HEK293 (cell line): ENCODE measurements at regions not wholly inside any gene's neighbourhood (a gene's known extent, or its start where the extent isn't known, plus 50 kb on each side); places are given as distances from the start of the nearest gene placed in this dataset.

ENCODE experiments used
- CTCF ChIA-PET: fragments of 350-600 bp; formaldehyde crosslinking; extraction: SDS; loops from one replicate; lab custom pipeline; 2021; ENCODE audit warnings: antibody characterized with exemption; lab: Yijun Ruan, JAX
- POLR2A ChIA-PET: fragments of 300-600 bp; formaldehyde crosslinking; extraction: SDS; loops from one replicate; lab custom pipeline; 2020; ENCODE audit warnings: antibody characterized with exemption, inconsistent platforms; lab: Yijun Ruan, JAX
- H3K27ac ChIP-seq: fragments of 200-500 bp; sonication (Bioruptor generic); 2 replicates; pipeline ENCODE4 v1.5.1; 2014; ENCODE audit warnings: low read depth, low read length, control low read depth, inconsistent platforms; ENCODE audit errors: extremely low read depth
- H3K36me3 ChIP-seq, 2 experiments: fragments of 200-500 bp in 1 of 2; sonication (Bioruptor generic) in 1 of 2; 1 replicate in 1 of 2; 2 replicates in 1 of 2; pipeline ENCODE4 v1.5.1; 2014 to 2017; ENCODE audit warnings: inconsistent platforms in 2 of 2, low read length in 2 of 2; ENCODE audit not compliant: control insufficient read depth in 2 of 2, insufficient read depth in 1 of 2
- H3K4me1 ChIP-seq: fragments of 200-500 bp; sonication (Bioruptor generic); 2 replicates; pipeline ENCODE4 v1.5.1; 2014; ENCODE audit warnings: mild to moderate bottlenecking, low read length, inconsistent platforms; ENCODE audit not compliant: control insufficient read depth, insufficient read depth
- H3K4me3 ChIP-seq: 2 replicates; pipeline ENCODE4 v1.5.1; 2011; ENCODE audit warnings: low read depth, mild to moderate bottlenecking, control low read depth, low read length, moderate library complexity
- H3K9me3 ChIP-seq: fragments of 200-500 bp; sonication (Bioruptor generic); 2 replicates; pipeline ENCODE4 v1.5.1; 2014; ENCODE audit warnings: low read depth, low read length, inconsistent platforms; ENCODE audit not compliant: control insufficient read depth, insufficient read depth
- GLIS2 ChIP-seq: fragments of 450-650 bp; formaldehyde crosslinking; IDR thresholded peaks from 2 replicates; pipeline ENCODE4 v1.5.1; 2016; ENCODE audit warnings: missing biosample characterization, missing genetic modification characterization
- MZF1 ChIP-seq: fragments of 450-650 bp; formaldehyde crosslinking; IDR thresholded peaks from 2 replicates; pipeline ENCODE4 v1.5.1; 2017; ENCODE audit warnings: missing biosample characterization, missing genetic modification characterization, borderline replicate concordance
- ZBTB21 ChIP-seq: fragments of 450-650 bp; formaldehyde crosslinking; IDR thresholded peaks from 2 replicates; pipeline ENCODE4 v1.5.1; 2017; ENCODE audit warnings: missing biosample characterization, missing genetic modification characterization
- ZBTB7A ChIP-seq: fragments of 450-650 bp; formaldehyde crosslinking; IDR thresholded peaks from 2 replicates; pipeline ENCODE4 v1.5.1; 2016; ENCODE audit warnings: low read depth, missing biosample characterization, missing genetic modification characterization
- ZFP37 ChIP-seq: fragments of 450-650 bp; formaldehyde crosslinking; IDR thresholded peaks from 2 replicates; pipeline ENCODE4 v1.5.1; 2016; ENCODE audit warnings: missing biosample characterization, missing genetic modification characterization
- ZNF10 ChIP-seq: fragments of 450-650 bp; formaldehyde crosslinking; IDR thresholded peaks from 2 replicates; pipeline ENCODE4 v1.5.1; 2017; ENCODE audit warnings: missing biosample characterization, missing genetic modification characterization
- ZNF2 ChIP-seq: fragments of 450-650 bp; formaldehyde crosslinking; IDR thresholded peaks from 2 replicates; pipeline ENCODE4 v1.5.1; 2016; ENCODE audit warnings: missing biosample characterization, missing genetic modification characterization
- ZNF202 ChIP-seq: fragments of 450-650 bp; formaldehyde crosslinking; IDR thresholded peaks from 2 replicates; pipeline ENCODE4 v1.5.1; 2016; ENCODE audit warnings: missing biosample characterization, missing genetic modification characterization, borderline replicate concordance
- ZNF214 ChIP-seq: fragments of 450-650 bp; formaldehyde crosslinking; IDR thresholded peaks from 2 replicates; pipeline ENCODE4 v1.5.1; 2017; ENCODE audit warnings: missing biosample characterization, mild to moderate bottlenecking, missing genetic modification characterization, borderline replicate concordance
- ZNF24 ChIP-seq: fragments of 450-650 bp; formaldehyde crosslinking; IDR thresholded peaks from 2 replicates; pipeline ENCODE4 v1.5.1; 2016; ENCODE audit warnings: missing biosample characterization, missing genetic modification characterization
- ZNF26 ChIP-seq: fragments of 450-650 bp; formaldehyde crosslinking; IDR thresholded peaks from 2 replicates; pipeline ENCODE4 v1.5.1; 2016; ENCODE audit warnings: missing biosample characterization, missing genetic modification characterization
- ZNF274 ChIP-seq, 2 experiments: fragments of 200-500 bp in 1 of 2; fragments of 450-650 bp in 1 of 2; sonication (Bioruptor generic) in 1 of 2; formaldehyde crosslinking in 1 of 2; IDR thresholded peaks; 2 replicates each; pipeline versions ENCODE4 v1.5.1 to v1.6.1; 2014 to 2016; ENCODE audit warnings: borderline replicate concordance in 1 of 2, inconsistent platforms in 1 of 2, low read length in 1 of 2, missing biosample characterization in 1 of 2, missing genetic modification characterization in 1 of 2
- ZNF311 ChIP-seq: fragments of 450-650 bp; formaldehyde crosslinking; IDR thresholded peaks from 2 replicates; pipeline ENCODE4 v1.5.1; 2017; ENCODE audit warnings: missing biosample characterization, missing genetic modification characterization, borderline replicate concordance
- ZNF335 ChIP-seq: fragments of 450-650 bp; formaldehyde crosslinking; conservative IDR thresholded peaks from 2 replicates; pipeline ENCODE4 v1.5.1; 2016; ENCODE audit warnings: missing biosample characterization, missing genetic modification characterization
- ZNF350 ChIP-seq: fragments of 450-650 bp; formaldehyde crosslinking; IDR thresholded peaks from 2 replicates; pipeline ENCODE4 v1.5.0; 2017; ENCODE audit warnings: missing biosample characterization, mild to moderate bottlenecking, missing genetic modification characterization
- ZNF48 ChIP-seq: fragments of 450-650 bp; formaldehyde crosslinking; IDR thresholded peaks from 2 replicates; pipeline ENCODE4 v1.5.1; 2016; ENCODE audit warnings: missing biosample characterization, missing genetic modification characterization
- ZNF501 ChIP-seq: fragments of 450-650 bp; formaldehyde crosslinking; IDR thresholded peaks from 2 replicates; pipeline ENCODE4 v1.5.1; 2016; ENCODE audit warnings: missing biosample characterization, missing genetic modification characterization
- ZNF518A ChIP-seq: fragments of 450-650 bp; formaldehyde crosslinking; conservative IDR thresholded peaks from 2 replicates; pipeline ENCODE4 v1.5.1; 2016; ENCODE audit warnings: low read depth, missing biosample characterization, missing genetic modification characterization
- ZNF521 ChIP-seq: fragments of 450-650 bp; formaldehyde crosslinking; IDR thresholded peaks from 2 replicates; pipeline ENCODE4 v1.5.1; 2017; ENCODE audit warnings: missing biosample characterization, mild to moderate bottlenecking, missing genetic modification characterization
- ZNF549 ChIP-seq: fragments of 450-650 bp; IDR thresholded peaks from 2 replicates; pipeline ENCODE4 v1.5.1; 2018; ENCODE audit warnings: missing biosample characterization, missing genetic modification characterization, mild to moderate bottlenecking, inconsistent platforms, moderate library complexity
- ZNF610 ChIP-seq: fragments of 450-650 bp; formaldehyde crosslinking; IDR thresholded peaks from 2 replicates; pipeline ENCODE4 v1.5.1; 2016; ENCODE audit warnings: missing biosample characterization, missing genetic modification characterization, borderline replicate concordance
- TF ChIP-seq, protein P1 (sequence below): fragments of 450-650 bp; formaldehyde crosslinking; IDR thresholded peaks from 2 replicates; pipeline ENCODE4 v1.5.1; 2016; ENCODE audit warnings: missing biosample characterization, missing genetic modification characterization
- TF ChIP-seq, protein P2 (sequence below): fragments of 450-650 bp; formaldehyde crosslinking; IDR thresholded peaks from 2 replicates; pipeline ENCODE4 v1.5.1; 2016; ENCODE audit warnings: missing biosample characterization, missing genetic modification characterization
- TF ChIP-seq, protein P3 (sequence below): fragments of 450-650 bp; formaldehyde crosslinking; IDR thresholded peaks from 2 replicates; pipeline ENCODE4 v1.5.1; 2016; ENCODE audit warnings: missing biosample characterization, missing genetic modification characterization
- TF ChIP-seq, protein P4 (sequence below): fragments of 450-650 bp; formaldehyde crosslinking; IDR thresholded peaks from 2 replicates; pipeline ENCODE4 v1.5.1; 2017; ENCODE audit warnings: missing biosample characterization, missing genetic modification characterization

DNA sequence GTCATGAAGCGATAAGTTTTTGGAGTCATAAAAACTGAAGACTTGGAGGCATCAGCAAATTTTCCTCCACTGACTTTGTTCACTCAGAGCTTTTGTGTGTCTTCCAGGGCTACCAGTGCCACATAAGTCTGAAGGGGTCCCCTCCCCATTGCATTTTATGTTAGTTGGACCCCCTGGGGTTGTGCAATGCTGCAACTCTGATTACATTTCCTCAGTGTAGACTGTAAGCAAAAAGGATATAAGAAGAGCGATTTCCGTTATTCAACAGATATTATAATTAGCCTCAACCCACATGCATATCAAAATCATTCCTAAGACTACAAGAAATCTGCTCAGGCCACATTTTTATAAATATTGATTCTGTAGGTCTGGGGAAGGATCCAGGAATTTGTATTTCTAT lies 324.0 kb downstream of the TDRD3 start (continued):
- TF ChIP-seq, protein P1, sequence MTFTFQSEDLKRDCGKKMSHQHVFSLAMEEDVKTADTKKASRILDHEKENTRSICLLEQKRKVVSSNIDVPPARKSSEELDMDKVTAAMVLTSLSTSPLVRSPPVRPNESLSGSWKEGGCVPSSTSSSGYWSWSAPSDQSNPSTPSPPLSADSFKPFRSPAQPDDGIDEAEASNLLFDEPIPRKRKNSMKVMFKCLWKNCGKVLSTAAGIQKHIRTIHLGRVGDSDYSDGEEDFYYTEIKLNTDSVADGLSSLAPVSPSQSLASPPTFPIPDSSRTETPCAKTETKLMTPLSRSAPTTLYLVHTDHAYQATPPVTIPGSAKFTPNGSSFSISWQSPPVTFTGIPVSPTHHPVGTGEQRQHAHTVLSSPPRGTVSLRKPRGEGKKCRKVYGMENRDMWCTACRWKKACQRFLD (tag by site-specific recombination) = no peak
- TF ChIP-seq ZNF521 (tag by site-specific recombination) (no peak), ZBTB7A (no peak), MZF1 (no peak), ZNF48 (no peak), ZFP37 (no peak), ZNF202 (tag by site-specific recombination) (no peak), ZNF335 (tag by site-specific recombination) (no peak), GLIS2 (tag by site-specific recombination) (no peak), ZNF350 (no peak)
- TF ChIP-seq, protein P2, sequence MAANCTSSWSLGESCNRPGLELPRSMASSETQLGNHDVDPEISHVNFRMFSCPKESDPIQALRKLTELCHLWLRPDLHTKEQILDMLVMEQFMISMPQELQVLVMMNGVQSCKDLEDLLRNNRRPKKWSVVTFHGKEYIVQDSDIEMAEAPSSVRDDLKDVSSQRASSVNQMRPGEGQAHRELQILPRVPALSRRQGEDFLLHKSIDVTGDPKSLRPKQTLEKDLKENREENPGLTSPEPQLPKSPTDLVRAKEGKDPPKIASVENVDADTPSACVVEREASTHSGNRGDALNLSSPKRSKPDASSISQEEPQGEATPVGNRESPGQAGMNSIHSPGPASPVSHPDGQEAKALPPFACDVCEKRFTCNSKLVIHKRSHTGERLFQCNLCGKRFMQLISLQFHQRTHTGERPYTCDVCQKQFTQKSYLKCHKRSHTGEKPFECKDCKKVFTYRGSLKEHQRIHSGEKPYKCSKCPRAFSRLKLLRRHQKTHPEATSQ (tag by site-specific recombination) = no peak
- TF ChIP-seq, protein P3, sequence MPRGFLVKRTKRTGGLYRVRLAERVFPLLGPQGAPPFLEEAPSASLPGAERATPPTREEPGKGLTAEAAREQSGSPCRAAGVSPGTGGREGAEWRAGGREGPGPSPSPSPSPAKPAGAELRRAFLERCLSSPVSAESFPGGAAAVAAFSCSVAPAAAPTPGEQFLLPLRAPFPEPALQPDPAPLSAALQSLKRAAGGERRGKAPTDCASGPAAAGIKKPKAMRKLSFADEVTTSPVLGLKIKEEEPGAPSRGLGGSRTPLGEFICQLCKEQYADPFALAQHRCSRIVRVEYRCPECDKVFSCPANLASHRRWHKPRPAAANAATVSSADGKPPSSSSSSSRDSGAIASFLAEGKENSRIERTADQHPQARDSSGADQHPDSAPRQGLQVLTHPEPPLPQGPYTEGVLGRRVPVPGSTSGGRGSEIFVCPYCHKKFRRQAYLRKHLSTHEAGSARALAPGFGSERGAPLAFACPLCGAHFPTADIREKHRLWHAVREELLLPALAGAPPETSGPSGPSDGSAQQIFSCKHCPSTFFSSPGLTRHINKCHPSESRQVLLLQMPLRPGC (tag by site-specific recombination) = no peak

- H3K4me3 ChIP-seq = no peak overlapping the region
- no peaks in the 10 kb centered on the region for H3K36me3 ChIP-seq
- H3K27ac ChIP-seq = no peak overlapping the region
- H3K9me3 ChIP-seq = no peaks in the 10 kb centered on the region
- CTCF ChIA-PET = no interaction called here
- H3K4me1 ChIP-seq = no peaks in the 10 kb centered on the region
- POLR2A ChIA-PET = no interaction called here
- no peak for TF ChIP-seq ZNF518A (tag by site-specific recombination)
- TF ChIP-seq ZNF501 (tag by site-specific recombination) = no peak
- TF ChIP-seq, protein P4, sequence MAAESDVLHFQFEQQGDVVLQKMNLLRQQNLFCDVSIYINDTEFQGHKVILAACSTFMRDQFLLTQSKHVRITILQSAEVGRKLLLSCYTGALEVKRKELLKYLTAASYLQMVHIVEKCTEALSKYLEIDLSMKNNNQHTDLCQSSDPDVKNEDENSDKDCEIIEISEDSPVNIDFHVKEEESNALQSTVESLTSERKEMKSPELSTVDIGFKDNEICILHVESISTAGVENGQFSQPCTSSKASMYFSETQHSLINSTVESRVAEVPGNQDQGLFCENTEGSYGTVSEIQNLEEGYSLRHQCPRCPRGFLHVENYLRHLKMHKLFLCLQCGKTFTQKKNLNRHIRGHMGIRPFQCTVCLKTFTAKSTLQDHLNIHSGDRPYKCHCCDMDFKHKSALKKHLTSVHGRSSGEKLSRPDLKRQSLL = no peak
- TF ChIP-seq ZNF549 = no peak
- no peak for TF ChIP-seq ZNF274 (IDR thresholded peaks at IDR 0.05; ENCODE audit: low read length)
- TF ChIP-seq ZNF274 (tag by site-specific recombination; IDR thresholded peaks at IDR 0.05; ENCODE audit: borderline replicate concordance) = no peak
- TF ChIP-seq ZNF202 (tag by site-specific recombination) = no peak
- TF ChIP-seq ZNF350 = no peak
- no peak for TF ChIP-seq ZNF610 (tag by site-specific recombination)
- no peak for TF ChIP-seq ZNF26 (tag by site-specific recombination)
- TF ChIP-seq ZNF10 (tag by site-specific recombination) = no peak
- no peak for TF ChIP-seq ZNF24 (tag by site-specific recombination)
- TF ChIP-seq ZNF311 (tag by site-specific recombination) = no peak
- TF ChIP-seq ZBTB21 (tag by site-specific recombination) = no peak
- TF ChIP-seq ZNF214 (tag by site-specific recombination) = no peak
- TF ChIP-seq ZNF2 (tag by site-specific recombination) = no peak
Observed at GRCh38 chr13:60720590-60720989, 323.6 kb downstream of the TDRD3 start.
